ENCODE measurements at regions not wholly inside any gene's neighbourhood (a gene's known extent, or its start where the extent isn't known, plus 50 kb on each side); places are given as distances from the start of the nearest gene placed in this dataset.

GRCh38 chr14:51595881-51596455, 55.7 kb upstream of the FRMD6 start:
- no peak for TF ChIP-seq SUZ12 (IDR thresholded peaks at IDR 0.05)
- TF ChIP-seq SP1 (IDR thresholded peaks at IDR 0.05): no peak
- TF ChIP-seq NFRKB (IDR thresholded peaks at IDR 0.05): no peak
- TF ChIP-seq FOXM1 (IDR thresholded peaks at IDR 0.05; ENCODE audit: borderline replicate concordance): no peak
- no peak for TF ChIP-seq TARDBP (IDR thresholded peaks at IDR 0.05)
- no peak for TF ChIP-seq BHLHE40 (IDR thresholded peaks at IDR 0.05; ENCODE audit: borderline replicate concordance)
- TF ChIP-seq HDGF (IDR thresholded peaks at IDR 0.05; ENCODE audit: borderline replicate concordance): no peak
- TF ChIP-seq PKNOX1 (IDR thresholded peaks at IDR 0.05): no peak
- TF ChIP-seq ELF4 (IDR thresholded peaks at IDR 0.05): no peak
- no peak for TF ChIP-seq ZNF384 (IDR thresholded peaks at IDR 0.05)
- no peak for TF ChIP-seq FOXK2 (IDR thresholded peaks at IDR 0.05)

Data from HEK293T (cell line).